ENCODE measurements at regions not wholly inside any gene's neighbourhood (a gene's known extent, or its start where the extent isn't known, plus 50 kb on each side); places are given as distances from the start of the nearest gene placed in this dataset.
A peak's percentile ranks its signal among the peaks of the same experiment; 100 is the strongest.

DNA sequence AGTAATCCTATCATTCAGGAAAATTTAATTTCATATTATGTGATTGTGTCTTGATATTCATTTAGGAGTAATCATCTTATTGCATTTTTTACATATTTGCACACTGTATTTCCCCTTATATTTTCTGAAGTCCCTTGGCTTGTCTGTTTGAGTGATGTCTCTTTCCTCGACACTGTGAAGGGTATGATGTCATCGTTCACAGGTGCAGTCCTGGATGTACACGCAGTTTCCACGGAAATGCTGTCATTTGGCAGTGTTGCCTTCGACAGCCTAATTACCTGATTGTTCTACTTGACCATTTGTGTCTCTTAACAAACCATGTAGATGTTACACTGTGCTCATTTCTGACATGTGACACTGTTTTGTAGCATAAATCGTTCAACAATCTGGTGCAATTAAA lies 1277.0 kb downstream of the TMEM121 start:
- ATAC-seq (no peak), DNase-seq (ENCODE audit: low spot score) (no peak), FAIRE-seq (no peak)
- no peaks in the 10 kb centered on the region for H4K20me1 ChIP-seq (ENCODE audit: insufficient read depth, low read length)
- peaks cover 0 to 12% of the 10 kb centered on the region in 2 experiments; a peak in 1 of 5 replicates for H3K27me3 ChIP-seq (ENCODE audit: control insufficient read depth in 1 of 2, insufficient read depth in 2 of 2, low read length in 2 of 2)
- intact Hi-C loops (cut with micrococcal nuclease; ENCODE audit: unreplicated experiment): loop anchor here (2.0 kb wide), 1 partner anchor 69 kb away; no protein-coding TSS in a partner anchor
- H3K9ac ChIP-seq (ENCODE audit: insufficient read depth, low read depth, low read length): no peak overlapping the region
- TF ChIP-seq POGZ (CRISPR knock-in tag; IDR thresholded peaks at IDR 0.05) (no peak), ATF7 (IDR thresholded peaks at IDR 0.05) (peak; percentile 93), ATF7 (CRISPR knock-in tag; IDR thresholded peaks at IDR 0.05) (no peak), ZNF274 (CRISPR knock-in tag; IDR thresholded peaks at IDR 0.05) (no peak), CREB1 (IDR thresholded peaks at IDR 0.05) (peak; percentile 52), CREB1 (CRISPR knock-in tag; IDR thresholded peaks at IDR 0.05) (no peak)
- TF ChIP-seq, protein P1, sequence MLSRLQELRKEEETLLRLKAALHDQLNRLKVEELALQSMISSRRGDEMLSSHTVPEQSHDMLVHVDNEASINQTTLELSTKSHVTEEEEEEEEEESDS (CRISPR knock-in tag; IDR thresholded peaks at IDR 0.05; ENCODE audit: borderline replicate concordance): no peak
- CTCF ChIA-PET (ENCODE audit: low intra/inter-chr PET ratio, low total read pairs): interaction anchor here (2.3 kb wide), 1 partner anchor 27 kb away, joined by 20 read pairs; no protein-coding TSS in a partner anchor
- no peak overlapping the region for H2AFZ ChIP-seq (ENCODE audit: low read length)
- peaks cover 8% of the 10 kb centered on the region for H3K4me1 ChIP-seq (ENCODE audit: insufficient read depth, low read length)
- H3K27ac ChIP-seq (ENCODE audit: extremely low read length, insufficient read depth, low read length): no peak overlapping the region
- H3K79me2 ChIP-seq (ENCODE audit: insufficient read depth, low read length): no peaks in the 10 kb centered on the region
- no TSS peak for BruUV-seq (replicated peaks)
- POLR2A ChIA-PET: no interaction called here
- H3K36me3 ChIP-seq (replicated peaks in 1 of 2; ENCODE audit: control insufficient read depth in 1 of 2, insufficient read depth in 2 of 2, low read length in 2 of 2): no peaks in the 10 kb centered on the region
- WGBS (ENCODE audit: low lambda C conversion rate): 15% methylated on average over 6 of the region's 6 CpGs
- H3K9me3 ChIP-seq (ENCODE audit: low read length): no peaks in the 10 kb centered on the region
- peak overlapping the region in 1 of 3 experiments; percentile 66; a peak in 1 of 6 replicates for H3K4me3 ChIP-seq (replicated peaks in 1 of 3; ENCODE audit: insufficient read depth in 1 of 3, low read depth in 2 of 3, low read length in 3 of 3)
- H3K4me2 ChIP-seq (ENCODE audit: low read depth, low read length): peak overlapping the region; percentile 98
- in situ Hi-C loops (cut with HindIII; ENCODE audit: extremely low pct_ligation_motif_present, low pct_unique_long_range_greater_than_20kb): no loop called here

DNA sequence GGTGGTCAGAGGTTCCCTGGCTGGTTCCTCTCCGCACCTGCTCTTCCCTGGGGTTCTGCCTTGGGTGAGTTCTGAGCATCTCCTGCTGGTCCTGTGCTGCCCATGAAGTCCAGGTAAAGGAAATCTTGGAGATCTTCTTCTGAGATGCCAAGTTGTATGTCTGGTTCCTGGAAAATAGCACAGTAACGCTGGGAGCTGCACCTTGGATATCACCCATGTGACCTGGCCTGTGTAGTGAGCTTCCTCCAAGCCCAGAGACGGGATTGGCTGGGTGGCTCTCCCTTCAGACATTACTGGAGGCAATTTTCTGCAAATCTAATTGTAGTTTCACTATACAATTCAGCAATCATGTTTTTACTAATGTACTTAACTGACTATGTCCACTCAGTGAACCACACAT lies 1281.1 kb downstream of the TMEM121 start:
- H3K9ac ChIP-seq (ENCODE audit: insufficient read depth, low read depth, low read length): no peak overlapping the region
- no peak overlapping the region for H3K4me3 ChIP-seq (replicated peaks in 1 of 3; ENCODE audit: insufficient read depth in 1 of 3, low read depth in 2 of 3, low read length in 3 of 3)
- no peak for FAIRE-seq
- H3K27ac ChIP-seq (ENCODE audit: extremely low read length, insufficient read depth, low read length): no peak overlapping the region
- H2AFZ ChIP-seq (ENCODE audit: low read length): no peak overlapping the region
- no peaks in the 10 kb centered on the region for H3K36me3 ChIP-seq (replicated peaks in 1 of 2; ENCODE audit: control insufficient read depth in 1 of 2, insufficient read depth in 2 of 2, low read length in 2 of 2)
- BruUV-seq (replicated peaks): no TSS peak
- no peaks in the 10 kb centered on the region for H3K9me3 ChIP-seq (ENCODE audit: low read length)
- intact Hi-C loops (cut with micrococcal nuclease; ENCODE audit: unreplicated experiment): no loop called here
- peaks cover 8% of the 10 kb centered on the region for H3K4me1 ChIP-seq (ENCODE audit: insufficient read depth, low read length)
- no peak for ATAC-seq
- H3K79me2 ChIP-seq (ENCODE audit: insufficient read depth, low read length): no peaks in the 10 kb centered on the region
- H3K27me3 ChIP-seq (ENCODE audit: control insufficient read depth in 1 of 2, insufficient read depth in 2 of 2, low read length in 2 of 2): peaks cover 0 to 14% of the 10 kb centered on the region in 2 experiments; a peak in 1 of 5 replicates
- 0% methylated on average over 2 of the region's 3 CpGs for WGBS (ENCODE audit: low lambda C conversion rate)
- in situ Hi-C loops (cut with HindIII; ENCODE audit: extremely low pct_ligation_motif_present, low pct_unique_long_range_greater_than_20kb): no loop called here
- CTCF ChIA-PET (ENCODE audit: low intra/inter-chr PET ratio, low total read pairs): no interaction called here
- no peak overlapping the region for H3K4me2 ChIP-seq (ENCODE audit: low read depth, low read length)
- POLR2A ChIA-PET: no interaction called here
- H4K20me1 ChIP-seq (ENCODE audit: insufficient read depth, low read length): no peaks in the 10 kb centered on the region
- no peak for DNase-seq (ENCODE audit: low spot score)
- TF ChIP-seq ZNF326 (CRISPR knock-in tag; IDR thresholded peaks at IDR 0.05; ENCODE audit: borderline replicate concordance) (no peak), NFYB (CRISPR knock-in tag; IDR thresholded peaks at IDR 0.05) (no peak), KDM3A (CRISPR knock-in tag; IDR thresholded peaks at IDR 0.05; ENCODE audit: low read depth) (no peak), ZNF839 (CRISPR knock-in tag; IDR thresholded peaks at IDR 0.05; ENCODE audit: borderline replicate concordance) (no peak), ZSCAN30 (CRISPR knock-in tag; IDR thresholded peaks at IDR 0.05) (no peak), SOX13 (IDR thresholded peaks at IDR 0.05) (no peak), SOX13 (CRISPR knock-in tag; conservative IDR thresholded peaks at IDR 0.05 in 1 of 2, IDR thresholded peaks at IDR 0.05 in 1 of 2) (no peak), ZC3H13 (CRISPR knock-in tag; IDR thresholded peaks at IDR 0.05) (no peak)
- TF ChIP-seq, protein P2, sequence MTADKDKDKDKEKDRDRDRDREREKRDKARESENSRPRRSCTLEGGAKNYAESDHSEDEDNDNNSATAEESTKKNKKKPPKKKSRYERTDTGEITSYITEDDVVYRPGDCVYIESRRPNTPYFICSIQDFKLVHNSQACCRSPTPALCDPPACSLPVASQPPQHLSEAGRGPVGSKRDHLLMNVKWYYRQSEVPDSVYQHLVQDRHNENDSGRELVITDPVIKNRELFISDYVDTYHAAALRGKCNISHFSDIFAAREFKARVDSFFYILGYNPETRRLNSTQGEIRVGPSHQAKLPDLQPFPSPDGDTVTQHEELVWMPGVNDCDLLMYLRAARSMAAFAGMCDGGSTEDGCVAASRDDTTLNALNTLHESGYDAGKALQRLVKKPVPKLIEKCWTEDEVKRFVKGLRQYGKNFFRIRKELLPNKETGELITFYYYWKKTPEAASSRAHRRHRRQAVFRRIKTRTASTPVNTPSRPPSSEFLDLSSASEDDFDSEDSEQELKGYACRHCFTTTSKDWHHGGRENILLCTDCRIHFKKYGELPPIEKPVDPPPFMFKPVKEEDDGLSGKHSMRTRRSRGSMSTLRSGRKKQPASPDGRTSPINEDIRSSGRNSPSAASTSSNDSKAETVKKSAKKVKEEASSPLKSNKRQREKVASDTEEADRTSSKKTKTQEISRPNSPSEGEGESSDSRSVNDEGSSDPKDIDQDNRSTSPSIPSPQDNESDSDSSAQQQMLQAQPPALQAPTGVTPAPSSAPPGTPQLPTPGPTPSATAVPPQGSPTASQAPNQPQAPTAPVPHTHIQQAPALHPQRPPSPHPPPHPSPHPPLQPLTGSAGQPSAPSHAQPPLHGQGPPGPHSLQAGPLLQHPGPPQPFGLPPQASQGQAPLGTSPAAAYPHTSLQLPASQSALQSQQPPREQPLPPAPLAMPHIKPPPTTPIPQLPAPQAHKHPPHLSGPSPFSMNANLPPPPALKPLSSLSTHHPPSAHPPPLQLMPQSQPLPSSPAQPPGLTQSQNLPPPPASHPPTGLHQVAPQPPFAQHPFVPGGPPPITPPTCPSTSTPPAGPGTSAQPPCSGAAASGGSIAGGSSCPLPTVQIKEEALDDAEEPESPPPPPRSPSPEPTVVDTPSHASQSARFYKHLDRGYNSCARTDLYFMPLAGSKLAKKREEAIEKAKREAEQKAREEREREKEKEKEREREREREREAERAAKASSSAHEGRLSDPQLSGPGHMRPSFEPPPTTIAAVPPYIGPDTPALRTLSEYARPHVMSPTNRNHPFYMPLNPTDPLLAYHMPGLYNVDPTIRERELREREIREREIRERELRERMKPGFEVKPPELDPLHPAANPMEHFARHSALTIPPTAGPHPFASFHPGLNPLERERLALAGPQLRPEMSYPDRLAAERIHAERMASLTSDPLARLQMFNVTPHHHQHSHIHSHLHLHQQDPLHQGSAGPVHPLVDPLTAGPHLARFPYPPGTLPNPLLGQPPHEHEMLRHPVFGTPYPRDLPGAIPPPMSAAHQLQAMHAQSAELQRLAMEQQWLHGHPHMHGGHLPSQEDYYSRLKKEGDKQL (CRISPR knock-in tag; IDR thresholded peaks at IDR 0.05; ENCODE audit: low read depth): no peak

Data from HepG2 (cell line).